HG03039 (cell line): ENCODE measurements at regions not wholly inside any gene's neighbourhood (a gene's known extent, or its start where the extent isn't known, plus 50 kb on each side); places are given as distances from the start of the nearest gene placed in this dataset.
"Not testable (repeated sequence)": the region's sequence is repeated elsewhere in the genome, so short reads cannot be mapped to it uniquely, and the experiment has no call there.

Source experiments
- ATAC-seq: cut with Tn5 transposase; IDR thresholded peaks from one replicate; pipeline ENCODE4 v1.9.1; 2021; ENCODE audit warnings: mild to moderate bottlenecking, moderate library complexity; ENCODE audit not compliant: unreplicated experiment

GRCh38 chr16:29191636-29192180 lies 206.9 kb downstream of the LAT start:
- not testable (repeated sequence) for ATAC-seq

DNA sequence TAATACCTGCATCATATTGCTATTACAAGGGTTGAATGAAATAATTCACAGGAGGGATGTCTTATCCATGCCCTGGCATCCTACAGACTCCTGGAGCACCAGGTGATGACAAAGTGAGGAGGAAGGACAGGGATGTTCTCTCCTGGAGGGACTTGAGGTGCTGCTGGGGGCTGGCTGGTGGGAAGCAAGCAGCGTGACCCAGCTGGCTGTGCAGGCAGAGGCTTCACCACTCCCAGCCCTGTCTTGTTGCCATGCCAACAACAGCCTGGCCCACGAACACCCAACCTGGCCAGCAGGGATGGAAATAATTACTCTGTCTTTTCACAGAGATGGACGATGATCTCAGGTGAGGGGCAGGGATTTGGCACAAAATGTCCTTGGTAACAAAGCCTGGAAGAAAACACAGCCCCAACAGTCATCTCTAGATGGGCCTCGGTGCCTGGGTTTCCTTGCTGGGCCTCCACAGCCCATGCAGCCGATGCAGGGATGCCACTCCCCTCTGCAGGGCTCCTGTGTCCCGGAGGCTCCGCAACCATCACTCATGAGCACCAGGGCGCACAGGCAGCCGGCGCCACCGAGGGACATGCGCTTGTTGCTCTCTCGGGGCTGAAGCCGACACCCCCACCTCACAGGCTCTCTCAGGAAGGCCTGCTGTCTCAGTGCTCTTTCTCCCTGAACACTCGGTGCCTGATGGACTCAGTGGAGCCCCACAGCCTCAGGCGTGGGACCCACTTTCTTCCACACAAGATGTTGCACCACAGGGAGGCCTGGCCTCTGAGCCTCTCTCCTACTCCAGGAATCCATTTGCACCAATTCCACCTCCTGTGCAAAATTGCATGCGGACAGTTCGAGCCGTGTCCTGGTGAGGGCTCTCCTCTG lies 205.9 kb downstream of the LAT start:
- ATAC-seq: not testable (repeated sequence)

DNA sequence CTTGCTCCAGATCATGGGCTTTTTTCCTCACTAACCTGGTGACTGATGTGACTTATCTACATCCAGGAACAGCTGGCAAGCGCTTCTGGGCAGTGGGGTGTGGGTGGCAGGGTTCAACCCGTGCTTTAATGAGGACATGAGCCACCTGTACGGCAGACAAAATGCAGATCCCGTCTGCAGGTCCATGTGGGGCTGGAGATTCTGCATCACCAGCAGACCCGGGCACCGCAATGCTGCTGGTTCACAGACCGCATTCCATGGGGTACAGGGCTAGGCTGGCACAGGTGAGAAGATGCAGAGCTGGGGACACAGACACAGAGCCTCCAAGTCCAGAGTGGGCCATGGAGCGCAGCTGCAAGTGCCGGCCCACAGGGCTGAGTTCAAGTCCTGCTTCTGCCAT lies 204.0 kb downstream of the LAT start:
- not testable (repeated sequence) for ATAC-seq

DNA sequence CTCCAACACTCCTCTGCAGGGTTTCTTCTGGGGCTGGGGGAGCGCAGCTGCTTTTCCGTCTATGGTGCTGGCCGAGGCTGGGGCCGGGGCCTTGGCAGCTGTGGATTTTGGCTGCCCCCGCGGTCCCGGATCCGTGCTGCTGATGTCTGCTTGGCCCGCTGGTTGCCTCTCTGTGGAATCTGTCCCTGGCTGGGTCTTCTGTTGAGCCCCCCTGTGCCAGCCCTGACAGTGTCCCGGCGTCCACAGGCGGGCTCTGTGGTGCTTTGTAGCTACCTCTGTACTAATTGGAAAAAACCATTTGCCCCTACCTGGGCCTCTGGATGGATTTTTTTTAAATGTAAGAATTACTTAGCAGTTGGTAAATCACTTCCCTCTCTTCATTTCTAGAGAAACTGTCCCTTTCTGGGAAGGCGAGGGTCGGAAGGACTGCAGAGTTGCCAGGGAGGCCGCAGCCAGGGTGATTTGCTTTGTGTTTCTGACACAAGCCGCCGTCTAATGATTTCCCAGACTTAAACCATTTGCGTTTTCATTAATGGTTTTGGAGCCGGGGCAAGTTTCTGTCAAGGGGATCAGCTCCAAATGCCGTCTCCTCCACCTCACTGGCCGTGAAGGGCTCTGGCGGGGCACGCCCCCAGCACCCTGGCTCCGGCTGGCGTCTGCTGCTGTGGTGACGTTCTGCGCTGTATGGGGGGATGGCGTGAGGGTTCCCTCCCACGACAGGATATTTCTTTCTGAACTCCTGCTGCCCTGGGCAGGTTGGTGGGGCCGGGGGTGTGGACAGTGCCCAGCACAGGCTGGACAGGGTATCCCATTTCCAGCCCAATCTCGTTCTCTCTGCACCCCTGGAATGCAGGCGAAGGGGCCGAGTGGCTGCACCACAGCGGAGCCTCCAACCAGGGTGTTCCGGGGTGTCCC lies 201.7 kb downstream of the LAT start:
- not testable (repeated sequence) for ATAC-seq

- ATAC-seq: not testable (repeated sequence)
These were observed 201.0 kb downstream of the LAT start for GRCh38 chr16:29185872-29186271.

DNA sequence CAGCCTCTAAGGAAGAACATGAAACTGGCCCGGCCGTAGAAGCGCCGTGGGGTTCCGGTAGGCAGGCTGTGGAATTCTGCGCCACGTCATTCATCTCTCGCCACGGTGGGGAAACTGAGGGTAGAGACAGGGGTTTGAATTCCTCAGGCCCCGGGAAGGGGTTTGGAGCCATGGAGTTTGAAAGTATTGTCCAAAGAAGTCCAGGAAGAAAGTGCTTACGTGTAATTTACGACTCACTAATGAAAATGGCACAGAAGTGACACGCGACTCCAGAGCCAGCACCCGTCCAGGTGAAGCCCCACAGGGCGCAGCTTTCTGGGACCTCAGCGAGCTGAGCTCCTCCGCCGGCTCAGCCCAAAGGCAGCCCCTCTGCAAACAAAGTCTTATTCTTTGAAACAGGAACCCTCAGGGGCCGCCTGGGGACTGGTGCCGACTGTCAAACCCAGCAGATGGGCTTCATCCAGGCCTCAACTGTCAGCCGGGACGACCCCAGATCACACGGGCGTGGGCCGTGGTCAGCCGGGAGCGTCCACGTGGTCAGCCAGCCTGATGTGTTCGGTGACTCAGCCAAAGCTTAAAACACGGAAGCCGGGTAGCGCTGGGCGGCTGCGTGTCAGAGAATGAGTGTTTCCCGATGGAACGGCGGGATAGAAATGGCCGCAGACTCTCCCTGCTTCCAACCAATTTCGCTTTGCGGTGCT lies 200.0 kb downstream of the LAT start:
- ATAC-seq: not testable (repeated sequence)

GRCh38 chr16:29182940-29183868 lies 198.4 kb downstream of the LAT start:
- ATAC-seq: not testable (repeated sequence)

DNA sequence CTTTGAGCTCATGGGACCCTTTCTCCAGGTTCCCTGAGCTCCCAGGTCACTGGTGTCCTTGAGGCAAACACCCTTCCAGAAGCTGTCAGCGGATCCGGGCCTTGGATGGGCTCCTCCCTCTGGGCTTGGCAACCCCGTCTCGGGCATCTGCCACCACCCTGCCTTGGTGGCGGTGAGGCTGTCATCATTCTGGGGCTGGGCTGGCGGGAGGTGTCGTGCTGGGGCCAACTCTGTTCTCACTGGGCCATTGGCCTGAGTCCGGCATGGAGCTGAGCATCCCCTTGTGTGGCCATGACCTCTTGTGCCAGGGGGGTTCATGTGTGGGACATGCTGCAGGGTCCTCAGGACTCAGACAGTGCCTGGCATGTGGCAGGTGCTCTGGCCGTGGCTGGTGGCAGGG lies 197.6 kb downstream of the LAT start:
- no peak for ATAC-seq

GRCh38 chr16:29181921-29182411 lies 197.1 kb downstream of the LAT start:
- not testable (repeated sequence) for ATAC-seq

GRCh38 chr16:29181254-29181780 lies 196.5 kb downstream of the LAT start:
- not testable (repeated sequence) for ATAC-seq

- not testable (repeated sequence) for ATAC-seq
These were observed 195.4 kb downstream of the LAT start for GRCh38 chr16:29180206-29180600.

GRCh38 chr16:29179401-29180205 lies 194.8 kb downstream of the LAT start:
- ATAC-seq: not testable (repeated sequence)

DNA sequence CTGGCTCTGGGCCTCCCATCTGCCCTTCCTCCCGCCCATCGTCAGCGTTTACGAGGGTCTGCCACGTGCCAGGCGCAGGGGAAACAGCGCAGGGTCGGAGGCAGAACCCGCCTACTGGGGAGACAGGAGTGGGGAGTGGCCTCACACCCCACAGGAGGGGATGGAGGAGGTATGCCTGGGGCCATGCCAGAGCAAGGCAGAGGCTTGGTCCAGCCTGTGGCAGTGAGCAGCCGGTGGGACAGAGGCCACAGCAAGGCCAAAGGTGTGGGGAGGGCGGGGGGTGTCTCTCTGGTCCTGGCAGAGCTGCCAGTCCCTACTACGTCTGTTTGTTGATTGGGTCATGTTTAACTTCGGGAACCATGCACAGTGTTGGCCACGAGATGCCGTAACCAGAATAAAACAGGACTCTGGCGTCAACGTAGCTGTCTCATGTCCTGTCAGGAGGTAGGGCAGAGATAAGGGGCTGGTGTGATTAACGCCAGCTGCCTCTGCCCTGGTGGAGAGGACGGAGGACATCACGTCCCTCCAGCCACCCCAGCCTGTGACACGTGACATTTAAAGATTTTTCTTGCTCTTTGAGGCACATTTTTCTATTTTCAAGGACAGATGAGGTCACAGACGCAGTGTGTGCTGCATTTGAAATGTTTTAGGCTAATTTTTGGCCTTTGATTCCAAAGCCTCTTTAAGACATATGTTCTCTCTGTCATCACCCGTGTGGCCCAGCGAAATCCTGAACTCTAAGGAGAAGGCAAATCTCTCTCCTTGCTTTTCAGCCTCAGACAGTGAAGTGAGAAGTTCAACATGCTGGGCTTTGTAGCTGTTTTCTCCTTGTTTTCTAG lies 193.3 kb downstream of the LAT start:
- ATAC-seq: not testable (repeated sequence)

DNA sequence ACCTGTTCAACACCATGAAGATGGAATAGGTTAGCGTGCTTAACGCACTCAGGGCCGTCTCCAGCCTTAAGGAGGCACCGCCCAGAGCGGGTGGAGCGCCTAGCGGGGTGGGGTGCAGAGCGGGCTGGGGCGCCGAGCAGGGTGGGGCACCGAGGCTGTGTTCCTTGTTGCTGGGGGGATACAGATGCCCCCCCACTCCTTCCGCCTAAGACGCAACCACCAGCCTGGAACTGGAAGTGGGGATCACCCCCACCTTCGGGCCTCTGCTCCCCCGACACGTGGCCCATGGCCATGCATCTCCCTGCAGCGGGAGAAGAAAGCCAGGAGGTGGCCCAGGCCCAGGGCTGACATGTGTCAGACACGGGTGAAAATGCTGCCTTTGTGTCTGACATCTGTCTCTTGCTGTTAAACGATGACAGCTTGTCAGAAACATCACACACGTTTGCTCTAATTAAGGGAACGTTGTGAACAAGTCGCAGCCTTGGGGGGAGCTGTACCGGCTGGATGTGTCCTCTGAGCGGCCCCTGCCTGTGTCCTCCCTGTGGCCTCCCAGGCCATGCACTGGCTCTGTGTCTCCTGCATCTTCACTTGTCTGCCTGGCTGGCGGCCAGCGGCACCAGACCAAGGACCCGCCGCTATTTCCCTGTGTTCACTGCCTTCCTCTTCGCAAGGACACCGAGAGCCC lies 192.5 kb downstream of the LAT start:
- ATAC-seq: not testable (repeated sequence)

DNA sequence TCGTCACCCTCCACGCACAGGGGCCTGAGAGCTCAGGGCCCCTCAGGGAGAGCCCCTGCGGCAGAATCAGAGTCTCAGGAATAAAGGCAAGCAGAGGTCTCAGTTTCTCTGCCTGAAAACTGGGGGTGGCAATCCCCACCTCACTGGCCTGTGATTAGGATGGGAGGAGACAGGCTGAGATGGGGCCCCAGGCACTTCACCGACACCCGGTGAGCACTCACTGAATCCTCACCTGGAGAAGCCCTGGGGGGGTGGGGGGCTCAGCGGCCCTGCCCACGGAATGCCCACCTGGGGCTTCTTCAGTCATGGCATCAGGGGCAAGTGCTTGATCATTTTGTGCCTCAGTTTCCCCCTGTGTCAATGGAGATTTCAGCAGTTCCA lies 192.0 kb downstream of the LAT start:
- ATAC-seq: not testable (repeated sequence)

- ATAC-seq: not testable (repeated sequence)
These were observed 191.3 kb downstream of the LAT start for GRCh38 chr16:29176154-29176470.
